ENCODE measurements at regions not wholly inside any gene's neighbourhood (a gene's known extent, or its start where the extent isn't known, plus 50 kb on each side); places are given as distances from the start of the nearest gene placed in this dataset.

GRCh38 chr5:92930057-92930456 is 651.0 kb downstream of the NR2F1-AS1 start:
- Histone ChIP-seq H3K36me3 (ENCODE audit: low read depth) (no peaks in the 10 kb centered on the region), H3K4me3 (no peak overlapping the region), H3K9me3 (no peaks in the 10 kb centered on the region), H3K4me1 (ENCODE audit: low read depth) (no peaks in the 10 kb centered on the region)
- ATAC-seq = no peak
- no peak for TF ChIP-seq CTCF (IDR thresholded peaks at IDR 0.05)
- intact Hi-C loops (cut with DNase I, micrococcal nuclease) = no loop called here
- DNase-seq = no peak

- Histone ChIP-seq H3K4me3 (no peak overlapping the region), H3K4me1 (ENCODE audit: low read depth) (no peaks in the 10 kb centered on the region), H3K36me3 (ENCODE audit: low read depth) (no peaks in the 10 kb centered on the region), H3K9me3 (no peaks in the 10 kb centered on the region)
- DNase-seq (no peak), ATAC-seq (no peak)
- intact Hi-C loops (cut with DNase I, micrococcal nuclease) = no loop called here
- no peak for TF ChIP-seq CTCF (IDR thresholded peaks at IDR 0.05)
Observed at GRCh38 chr5:92927291-92927778, 653.7 kb downstream of the NR2F1-AS1 start.

GRCh38 chr5:92923885-92924284 is 657.1 kb downstream of the NR2F1-AS1 start:
- Histone ChIP-seq H3K4me3 (no peak overlapping the region), H3K4me1 (ENCODE audit: low read depth) (no peaks in the 10 kb centered on the region), H3K9me3 (no peaks in the 10 kb centered on the region), H3K36me3 (ENCODE audit: low read depth) (no peaks in the 10 kb centered on the region)
- DNase-seq = no peak
- no peak for ATAC-seq
- intact Hi-C loops (cut with DNase I, micrococcal nuclease) = no loop called here
- no peak for TF ChIP-seq CTCF (IDR thresholded peaks at IDR 0.05)

- TF ChIP-seq CTCF (IDR thresholded peaks at IDR 0.05) = no peak
Observed at GRCh38 chr5:92922231-92922967, 658.6 kb downstream of the NR2F1-AS1 start.

GRCh38 chr5:92917044-92917443 is 664.0 kb downstream of the NR2F1-AS1 start:
- no peak for TF ChIP-seq CTCF (IDR thresholded peaks at IDR 0.05)
- intact Hi-C loops (cut with DNase I, micrococcal nuclease) = no loop called here

More at GRCh38 chr5:92922231-92922967, 658.6 kb downstream of the NR2F1-AS1 start:
- H3K36me3 ChIP-seq (ENCODE audit: low read depth) = no peaks in the 10 kb centered on the region
- no peak for ATAC-seq
- H3K4me3 ChIP-seq = no peak overlapping the region
- no peaks in the 10 kb centered on the region for H3K4me1 ChIP-seq (ENCODE audit: low read depth)
- intact Hi-C loops (cut with DNase I, micrococcal nuclease) = no loop called here
- no peaks in the 10 kb centered on the region for H3K9me3 ChIP-seq
- DNase-seq = no peak

More at GRCh38 chr5:92917044-92917443, 664.0 kb downstream of the NR2F1-AS1 start:
- Histone ChIP-seq H3K4me3 (no peak overlapping the region), H3K9me3 (no peaks in the 10 kb centered on the region), H3K4me1 (ENCODE audit: low read depth) (no peaks in the 10 kb centered on the region), H3K36me3 (ENCODE audit: low read depth) (no peaks in the 10 kb centered on the region)
- no peak for ATAC-seq
- DNase-seq = no peak

All from mucosa of descending colon (tissue), 3 donors.